ELF-1 (cell line): ENCODE measurements at regions not wholly inside any gene's neighbourhood (a gene's known extent, or its start where the extent isn't known, plus 50 kb on each side); places are given as distances from the start of the nearest gene placed in this dataset.

Source experiments
- DNase-seq: peaks from one replicate; pipeline ENCODE4 v3.0.0-alpha.2; 2016; ENCODE audit warnings: low read depth, low spot score

DNA sequence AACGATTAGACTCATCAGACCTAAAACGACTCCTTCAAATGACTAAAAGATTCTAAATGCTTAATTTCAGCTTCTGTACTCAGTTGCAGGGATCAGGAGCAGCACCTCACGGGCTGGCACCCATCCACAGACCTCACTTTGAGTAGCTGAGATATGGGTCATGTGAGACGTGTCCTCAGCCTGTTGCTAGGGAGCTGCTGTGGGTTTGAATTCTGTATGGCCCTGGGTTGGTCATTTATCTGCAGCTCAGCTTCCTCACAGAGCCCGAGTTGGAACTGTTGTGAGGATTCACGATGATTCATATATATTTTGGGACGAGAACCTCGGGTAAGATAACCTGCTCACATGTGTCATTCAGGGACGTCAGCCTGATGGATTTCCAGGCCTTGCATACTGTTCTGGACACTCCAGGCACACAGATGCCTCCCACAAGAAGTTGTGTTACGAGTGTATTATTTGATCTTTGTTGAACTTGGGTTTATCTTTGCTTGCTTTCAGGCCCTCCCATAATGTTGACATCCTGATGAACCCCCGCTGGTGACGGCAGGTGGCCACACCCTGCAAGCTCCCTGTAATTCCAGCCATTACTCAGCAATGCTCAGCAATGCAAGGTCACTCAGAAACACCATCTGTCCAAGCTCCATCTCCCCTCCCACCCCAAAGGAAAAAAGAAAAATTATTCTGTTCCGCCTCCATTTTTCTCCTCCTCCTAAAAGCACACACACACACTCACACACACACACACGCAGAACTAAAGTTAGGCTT lies 137.6 kb downstream of the RBFOX3 start:
- no peak for DNase-seq

DNA sequence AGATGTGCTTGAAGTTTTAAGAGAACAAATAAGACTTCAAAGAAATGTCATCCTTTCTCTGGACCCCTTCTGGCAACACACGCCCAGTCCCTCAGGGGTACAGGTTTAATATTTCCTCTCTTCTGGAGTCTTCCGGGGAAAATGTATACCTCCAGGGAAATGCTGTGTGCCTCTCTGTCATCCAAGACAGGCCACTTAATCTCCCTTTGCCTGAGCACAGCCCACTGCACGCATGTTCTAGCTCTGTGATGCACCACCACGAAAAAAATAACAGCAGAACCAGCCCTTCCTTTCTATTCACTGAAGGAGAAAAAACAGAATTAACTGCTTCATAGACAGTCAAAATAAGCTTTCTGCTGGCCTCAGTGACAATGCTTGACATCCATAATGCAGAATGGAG lies 140.1 kb downstream of the RBFOX3 start:
- no peak for DNase-seq

DNA sequence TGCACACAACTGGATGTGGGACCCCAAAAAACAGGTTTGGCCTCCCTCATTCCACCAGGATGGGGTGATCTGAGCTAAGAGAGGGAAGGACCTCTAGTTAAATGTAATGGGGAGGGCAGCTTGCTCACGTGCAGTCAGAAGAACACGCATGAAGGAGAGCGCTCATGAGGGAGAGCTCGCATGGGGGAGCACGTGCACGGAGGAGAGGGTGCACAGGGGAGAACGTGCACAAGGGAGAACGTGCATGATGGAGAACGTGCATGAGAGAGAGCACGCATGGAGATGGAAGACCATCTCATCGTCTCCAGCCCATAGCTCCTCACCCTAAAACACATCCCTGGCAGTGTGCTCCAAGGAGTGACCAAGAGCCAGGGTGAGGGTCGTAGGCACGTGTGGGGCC lies 141.2 kb downstream of the RBFOX3 start:
- no peak for DNase-seq

DNA sequence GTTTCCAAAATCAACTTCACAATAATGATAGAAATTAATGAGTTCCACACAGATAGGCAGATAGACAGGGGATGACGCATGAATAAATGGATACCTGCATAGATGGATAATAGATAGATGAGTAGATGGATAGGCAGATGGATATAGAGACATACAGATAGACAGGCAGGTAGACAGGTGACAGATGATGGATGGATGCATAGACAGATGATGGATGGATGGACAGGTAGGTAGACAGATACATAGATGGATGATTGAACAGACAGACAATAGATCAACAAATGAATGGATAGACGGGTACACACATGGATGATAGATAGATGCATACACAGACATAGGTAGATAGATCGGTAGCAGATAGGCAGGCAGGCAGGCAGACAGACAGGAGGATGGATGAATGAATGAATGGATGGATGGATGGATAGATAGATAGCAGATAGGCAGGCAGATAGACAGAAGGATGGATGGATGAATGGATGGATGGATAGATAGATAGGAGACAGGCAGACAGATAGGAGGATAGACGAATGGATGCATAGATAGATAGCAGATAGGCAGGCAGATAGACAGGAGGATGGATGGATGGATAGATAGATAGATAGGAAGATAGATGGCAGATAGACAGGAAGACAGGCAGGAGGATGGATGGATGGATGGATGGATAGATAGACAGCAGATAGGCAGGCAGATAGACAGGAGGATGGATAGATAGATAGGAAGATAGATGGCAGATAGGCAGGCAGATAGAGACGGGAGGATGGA lies 142.5 kb downstream of the RBFOX3 start:
- no peak for DNase-seq

DNA sequence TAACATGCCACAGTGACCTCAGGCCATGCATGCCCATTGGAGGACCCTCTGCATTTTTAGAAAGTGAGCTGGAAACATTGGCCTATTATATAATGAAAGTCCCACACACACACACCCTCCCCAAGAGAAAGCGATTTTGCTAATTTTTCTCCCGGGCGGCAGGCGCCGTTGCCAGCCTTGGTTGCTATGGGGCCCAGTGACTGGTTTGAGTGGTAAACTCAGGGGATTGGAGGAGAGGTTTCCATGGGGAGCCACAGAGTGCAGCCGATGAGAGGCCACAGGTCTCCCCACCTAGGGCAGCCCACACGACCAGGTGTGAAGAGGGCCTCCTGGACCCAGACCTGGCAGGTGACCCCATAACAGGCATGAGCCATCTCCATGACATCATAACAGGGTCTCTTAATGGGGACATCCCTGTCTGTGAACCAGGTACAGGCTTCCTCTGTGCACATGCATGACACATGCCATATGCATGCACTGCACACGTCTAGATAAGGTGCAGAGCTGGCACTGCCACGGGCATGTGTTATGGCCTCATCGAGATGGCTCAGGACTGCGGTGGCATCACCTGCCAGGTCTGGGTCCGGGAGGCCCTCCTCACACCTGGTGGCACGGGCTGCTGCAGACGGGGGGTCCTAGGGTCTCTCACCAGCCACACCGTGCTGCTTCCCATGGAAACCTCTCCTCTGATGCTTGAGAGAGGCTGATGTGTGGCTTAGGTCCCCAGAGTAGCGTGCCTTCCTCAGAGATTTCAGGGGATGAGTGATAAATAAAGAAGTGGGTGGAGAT lies 144.1 kb downstream of the RBFOX3 start:
- DNase-seq = no peak

DNA sequence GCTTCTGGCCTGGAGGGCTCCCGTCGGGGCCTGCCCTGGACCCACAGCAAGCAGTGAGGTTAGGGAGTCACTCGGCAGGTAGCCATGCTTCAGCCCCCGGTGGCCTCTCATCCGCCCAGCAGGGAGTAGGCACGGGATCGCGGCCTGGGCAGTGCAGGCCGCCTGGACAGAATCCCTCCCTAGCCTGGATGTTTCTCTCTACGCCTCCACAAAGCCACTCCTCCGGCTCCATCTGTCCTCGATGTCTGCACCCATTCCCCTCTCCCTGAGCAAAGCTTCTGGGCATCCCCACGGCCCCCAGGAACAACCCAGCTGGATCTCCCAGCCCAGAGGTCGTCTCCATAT lies 145.2 kb downstream of the RBFOX3 start:
- no peak for DNase-seq

DNA sequence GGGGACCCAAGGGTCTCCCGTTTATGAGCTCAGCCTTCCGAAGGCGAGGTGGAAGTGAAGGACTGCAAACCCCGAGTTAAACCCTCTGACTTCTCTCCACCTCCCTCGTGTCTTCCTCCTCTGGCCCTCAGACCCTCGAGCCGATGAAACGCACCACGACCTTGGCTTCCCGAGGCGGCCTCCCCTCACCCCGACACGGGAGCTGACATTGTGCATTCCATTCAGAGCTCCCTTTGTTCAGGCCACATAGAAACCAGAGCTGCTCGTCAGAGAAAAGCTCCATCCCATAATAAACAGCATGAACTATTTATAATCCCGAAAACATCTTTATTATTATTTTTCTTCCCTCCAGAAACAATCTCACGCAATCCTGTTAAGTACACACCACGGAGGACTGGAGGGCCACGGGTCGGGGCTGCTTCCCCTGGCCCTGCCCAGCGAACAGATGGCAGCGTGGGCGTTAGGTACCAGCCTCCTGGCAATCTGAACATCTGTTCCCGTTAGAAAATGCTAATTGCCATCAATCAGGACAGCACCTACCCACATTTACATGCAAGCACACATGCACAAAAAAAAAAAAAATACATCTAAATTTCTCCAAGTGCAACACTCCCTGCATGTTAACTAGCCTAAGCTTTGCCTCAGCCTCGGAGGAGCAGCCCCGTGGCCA lies 145.7 kb downstream of the RBFOX3 start:
- no peak for DNase-seq

DNA sequence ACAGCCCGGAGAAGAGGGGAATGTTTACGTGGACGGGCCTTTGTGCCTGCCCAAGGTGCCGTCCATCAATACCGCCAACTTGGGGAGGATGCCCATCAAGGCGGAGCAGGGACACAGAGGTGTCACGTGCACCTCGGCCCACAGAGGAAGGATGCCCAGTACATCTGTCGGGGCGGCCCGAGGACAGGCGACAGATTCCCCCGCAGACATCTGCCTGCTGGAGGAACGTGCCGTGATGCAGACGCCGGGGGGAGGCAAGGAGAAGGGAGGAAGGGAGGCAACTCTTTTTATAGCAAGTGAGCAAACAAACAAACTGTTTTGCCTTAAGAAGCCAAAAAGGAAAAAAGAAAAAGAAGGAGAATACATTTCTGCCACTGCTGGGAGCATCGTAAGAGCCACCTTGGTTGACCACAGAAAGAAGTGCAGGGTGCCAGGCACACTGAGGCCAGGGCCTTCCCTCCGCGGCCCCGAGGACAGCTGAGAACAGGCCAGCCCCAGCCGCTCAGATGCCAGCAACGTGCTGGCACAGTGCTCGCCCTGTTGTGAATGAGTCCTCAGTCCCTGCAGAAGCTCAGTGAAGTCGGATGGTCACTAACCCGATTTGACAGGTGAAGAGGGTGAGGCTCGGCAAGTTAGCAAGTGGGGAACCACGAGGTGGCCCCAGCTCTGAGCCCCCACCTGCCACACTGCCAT lies 146.4 kb downstream of the RBFOX3 start:
- DNase-seq = no peak

DNA sequence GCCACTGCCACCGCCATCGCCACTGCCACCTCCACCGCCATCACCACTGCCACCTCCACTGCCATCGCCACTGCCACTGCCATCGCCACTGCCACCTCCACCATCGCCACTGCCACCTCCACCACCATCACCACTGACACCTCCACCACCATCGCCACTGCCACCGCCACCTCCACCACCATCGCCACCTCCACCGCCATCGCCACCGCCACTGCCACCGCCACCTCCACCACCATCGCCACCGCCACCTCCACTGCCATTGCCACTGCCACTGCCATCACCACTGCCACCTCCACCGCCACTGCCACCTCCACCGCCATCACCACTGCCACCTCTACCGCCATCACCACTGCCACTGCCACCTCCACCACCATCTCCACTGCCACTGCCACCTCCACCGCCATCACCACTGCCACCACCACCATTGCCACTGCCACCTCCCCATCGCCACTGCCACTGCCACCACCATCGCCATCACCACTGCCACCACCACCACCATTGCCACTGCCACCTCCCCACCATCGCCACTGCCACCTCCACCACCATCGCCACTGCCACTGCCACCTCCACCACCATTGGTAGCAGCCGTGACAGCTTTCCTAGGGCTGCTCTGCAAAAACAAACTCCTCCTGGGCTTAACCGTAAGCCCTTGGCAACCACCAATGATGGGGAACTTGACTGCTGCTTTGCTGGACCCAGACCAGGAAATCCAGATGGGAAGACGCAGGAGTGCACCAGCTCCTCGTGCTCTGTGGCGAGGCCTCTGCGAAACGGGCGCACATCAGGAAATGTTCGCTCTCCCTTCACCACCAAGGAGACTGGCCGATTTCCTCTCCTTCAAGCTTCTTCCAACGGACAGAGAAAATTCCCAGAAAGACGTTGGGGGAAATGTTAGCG lies 147.2 kb downstream of the RBFOX3 start:
- no peak for DNase-seq

DNA sequence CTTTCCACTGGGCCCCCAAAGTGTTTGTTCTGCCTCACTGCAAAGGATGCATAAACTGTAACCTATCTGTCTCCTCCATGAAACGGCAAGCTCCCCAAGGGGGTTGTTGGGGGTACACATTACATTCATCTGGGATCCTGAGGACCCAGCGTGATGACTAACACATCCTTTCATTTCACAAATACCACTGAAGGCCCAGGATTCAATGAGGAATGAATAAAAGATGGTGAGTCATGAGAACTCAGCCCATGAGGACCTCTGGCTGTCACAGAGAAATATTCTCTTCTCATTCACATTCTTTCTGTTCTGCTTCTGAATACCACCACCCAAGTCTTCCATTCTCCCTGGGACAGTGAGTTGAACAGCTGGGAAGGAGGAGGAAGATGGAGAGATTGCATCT lies 149.8 kb downstream of the RBFOX3 start:
- DNase-seq = no peak

DNA sequence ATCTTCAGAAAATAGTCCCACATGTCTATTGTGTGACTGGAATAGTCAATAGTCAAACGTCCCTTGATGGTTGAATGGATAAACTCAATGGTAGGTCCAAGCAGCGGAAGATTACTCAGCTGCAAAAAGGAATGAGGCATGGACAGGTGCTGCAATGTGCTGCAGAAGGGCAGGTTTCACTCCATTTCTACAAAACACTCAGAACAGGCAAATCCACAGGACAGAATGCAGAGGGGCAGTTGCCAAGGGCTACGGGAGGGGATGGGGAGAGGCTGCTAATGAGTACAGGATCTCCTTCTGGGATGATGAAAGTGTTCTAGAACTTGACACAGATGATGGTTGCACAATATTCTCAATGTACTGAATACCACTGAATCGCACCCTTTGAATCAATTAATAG lies 151.0 kb downstream of the RBFOX3 start:
- no peak for DNase-seq

DNA sequence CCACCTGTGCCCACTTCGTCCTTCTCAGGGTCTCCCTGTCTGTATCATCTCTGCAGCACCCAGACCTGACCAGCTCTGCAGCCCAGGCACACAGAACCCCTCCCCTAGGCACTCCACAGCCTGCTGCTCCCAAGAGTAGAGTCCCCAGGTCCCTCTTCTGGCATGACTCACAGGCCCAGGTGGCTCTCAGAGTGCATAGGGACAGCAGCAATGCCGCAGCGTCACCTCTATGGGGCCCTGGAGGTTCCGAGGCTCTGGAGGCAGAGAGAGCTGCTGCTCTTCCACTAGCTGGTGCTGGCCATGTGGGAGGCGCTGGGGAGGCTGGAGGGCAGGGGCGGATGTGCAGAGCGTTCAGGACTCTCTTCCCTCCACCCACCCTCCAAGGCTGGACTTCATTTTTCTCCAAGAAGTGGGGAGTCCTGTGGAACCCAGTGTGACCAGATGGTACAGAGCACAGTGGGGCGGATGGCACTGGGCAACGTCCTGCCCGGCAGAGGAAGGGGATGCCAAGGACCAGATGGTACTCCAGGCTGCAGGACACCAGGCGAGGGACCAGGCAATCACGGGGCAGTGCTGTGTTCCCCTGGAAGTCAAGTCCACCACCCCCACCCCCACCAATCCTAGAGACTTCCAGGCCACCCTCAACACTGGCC lies 151.7 kb downstream of the RBFOX3 start:
- no peak for DNase-seq

DNA sequence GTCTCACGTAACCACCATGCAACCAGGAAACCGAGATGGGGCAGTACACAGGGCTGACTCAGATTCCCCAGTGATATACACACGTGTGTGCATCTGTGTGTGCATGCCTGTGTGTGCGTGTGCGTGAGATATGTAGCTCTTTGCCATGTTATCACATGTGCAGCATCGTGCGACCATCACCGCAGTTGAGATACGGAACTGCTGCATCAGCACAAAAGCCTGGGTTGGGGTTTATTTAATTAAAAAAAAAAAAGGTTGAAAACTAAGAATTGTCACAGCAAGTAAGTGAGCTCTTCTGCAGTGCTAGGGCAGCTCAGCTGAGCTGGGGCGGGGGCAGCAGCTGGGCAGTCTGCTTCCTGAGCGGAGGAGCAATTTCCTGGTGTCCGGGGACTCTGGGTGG lies 152.5 kb downstream of the RBFOX3 start:
- no peak for DNase-seq

DNA sequence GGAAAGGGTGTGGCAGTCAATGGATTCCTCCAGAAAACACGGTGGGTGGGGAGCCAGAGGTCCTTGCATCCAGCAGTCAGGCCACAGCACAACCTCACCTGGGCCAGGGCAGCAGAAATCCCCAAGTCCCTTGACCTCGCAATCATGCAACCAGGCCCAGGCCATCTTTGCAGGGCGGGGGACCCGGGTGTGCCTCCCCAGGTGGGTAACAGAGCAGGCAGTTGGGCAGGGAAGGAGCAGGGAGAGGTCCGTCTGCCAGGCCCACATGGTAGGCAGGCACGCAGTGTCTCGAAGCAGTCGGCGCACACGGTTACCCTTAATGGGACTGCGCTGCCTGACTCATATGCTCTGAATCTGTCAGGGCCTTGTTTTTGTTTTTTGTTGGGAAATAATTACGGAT lies 153.0 kb downstream of the RBFOX3 start:
- no peak for DNase-seq

DNA sequence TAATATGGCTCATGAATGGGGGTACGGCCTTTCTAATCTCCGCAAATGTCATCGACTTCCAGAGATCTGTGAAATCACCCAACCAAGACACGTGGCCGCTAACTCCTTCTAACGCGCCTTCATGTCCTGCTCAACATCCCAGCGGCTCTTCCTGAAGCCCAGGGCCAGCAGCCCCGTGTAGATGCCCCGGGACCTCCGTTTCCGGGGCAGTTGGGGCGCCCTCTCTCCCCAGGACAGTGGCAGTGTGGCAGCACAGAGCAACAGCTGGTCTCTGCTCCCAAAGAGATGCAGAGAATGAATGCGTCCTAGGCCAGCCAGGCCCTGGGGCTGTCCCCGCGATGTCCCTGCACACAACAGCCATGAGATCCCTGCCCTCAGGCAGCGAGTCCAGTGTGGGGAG lies 153.5 kb downstream of the RBFOX3 start:
- DNase-seq = no peak

DNA sequence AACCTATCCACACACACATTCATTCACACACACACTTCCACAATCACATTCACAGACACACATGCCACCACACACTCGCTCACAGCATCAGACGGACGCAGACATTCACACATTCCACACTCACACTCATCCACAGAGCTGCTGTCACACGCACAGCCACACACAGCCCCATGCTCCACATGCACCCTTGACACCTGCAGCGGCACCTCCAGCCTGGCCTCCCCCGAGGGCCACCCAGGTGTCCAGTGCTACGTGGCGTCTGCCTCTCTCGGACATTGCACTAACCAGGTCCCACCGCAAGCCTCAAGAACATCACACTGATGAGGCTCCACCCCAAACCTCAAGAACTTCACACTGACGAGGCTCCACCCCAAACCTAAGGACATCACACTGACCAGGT lies 155.2 kb downstream of the RBFOX3 start:
- no peak for DNase-seq

DNA sequence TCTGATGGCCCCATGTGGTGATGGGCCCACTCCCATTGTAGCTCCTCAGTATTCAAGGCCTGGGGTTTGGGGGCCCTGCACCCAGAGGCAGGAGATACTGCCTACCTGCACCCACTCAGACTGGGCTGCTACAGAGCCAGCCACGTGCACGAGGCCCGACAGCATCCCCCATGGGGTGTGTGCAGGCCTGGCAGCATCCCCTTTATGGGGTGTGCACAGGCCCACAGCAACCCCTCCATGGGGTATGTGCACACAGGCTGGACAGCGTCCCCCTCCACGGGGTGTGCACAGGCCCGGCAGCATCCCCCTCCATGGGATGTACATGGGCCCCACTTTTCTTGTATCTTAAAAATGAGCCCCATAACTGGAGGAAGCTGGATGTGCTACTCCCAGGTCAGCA lies 156.0 kb downstream of the RBFOX3 start:
- DNase-seq = no peak

DNA sequence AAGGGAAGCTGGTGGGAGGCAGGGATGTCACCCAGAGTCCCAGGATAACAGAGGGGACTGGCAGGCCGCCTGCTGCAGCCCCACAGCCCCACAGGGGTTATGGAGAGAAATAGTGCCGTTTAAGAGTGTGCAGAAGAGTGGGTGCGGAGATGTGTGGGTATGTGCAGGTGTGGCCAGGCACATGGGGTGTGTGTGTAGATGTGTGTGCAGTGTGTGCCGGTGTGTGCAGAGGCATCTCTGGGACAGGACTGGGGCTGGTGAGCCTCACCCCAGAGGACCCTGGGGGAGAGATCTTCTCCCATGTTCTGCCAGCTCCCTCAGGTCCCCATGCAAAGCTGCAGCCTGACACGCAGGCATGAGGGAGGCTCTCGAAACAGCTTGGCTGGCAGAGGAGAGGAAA lies 157.4 kb downstream of the RBFOX3 start:
- no peak for DNase-seq

DNA sequence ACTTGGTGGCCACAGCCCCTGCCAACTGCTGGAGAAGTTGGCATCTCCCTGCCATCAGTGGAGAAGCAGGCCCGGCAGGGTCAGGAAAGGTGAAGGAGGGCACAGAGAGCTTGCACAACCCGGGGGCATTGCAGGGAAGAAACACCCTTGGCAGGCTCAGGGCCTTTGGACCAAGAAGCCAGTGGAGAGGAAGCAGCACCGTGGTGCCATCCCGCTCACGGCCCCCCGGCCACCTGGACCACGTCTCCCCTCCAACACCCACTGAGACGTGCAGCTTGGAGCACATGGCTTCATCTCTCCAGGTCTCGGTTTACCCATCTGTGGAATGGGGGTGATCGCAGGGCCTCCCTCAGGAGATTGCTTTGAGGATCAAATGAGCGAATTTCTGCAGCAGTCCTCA lies 158.1 kb downstream of the RBFOX3 start:
- no peak for DNase-seq

DNA sequence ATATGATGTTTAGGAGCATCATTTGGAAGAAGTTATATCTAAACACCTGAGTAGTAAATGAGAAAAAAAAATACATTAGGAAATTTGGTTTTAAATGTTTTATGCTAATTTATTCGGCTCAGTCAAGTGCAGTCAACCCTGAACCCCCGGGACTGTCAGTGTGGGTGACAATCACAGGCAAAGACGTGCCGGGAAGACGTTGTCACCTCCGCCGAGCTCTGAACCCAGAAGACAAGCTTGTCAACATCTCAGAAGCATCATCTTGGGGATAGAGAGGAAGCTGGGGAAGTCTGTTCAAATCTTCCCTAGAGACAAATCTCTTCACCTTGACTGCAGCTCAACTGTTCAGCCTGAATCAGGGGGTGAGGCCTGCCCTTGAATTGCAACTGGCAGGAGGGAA lies 159.7 kb downstream of the RBFOX3 start:
- no peak for DNase-seq
